ENCODE measurements at regions not wholly inside any gene's neighbourhood (a gene's known extent, or its start where the extent isn't known, plus 50 kb on each side); places are given as distances from the start of the nearest gene placed in this dataset.

DNA sequence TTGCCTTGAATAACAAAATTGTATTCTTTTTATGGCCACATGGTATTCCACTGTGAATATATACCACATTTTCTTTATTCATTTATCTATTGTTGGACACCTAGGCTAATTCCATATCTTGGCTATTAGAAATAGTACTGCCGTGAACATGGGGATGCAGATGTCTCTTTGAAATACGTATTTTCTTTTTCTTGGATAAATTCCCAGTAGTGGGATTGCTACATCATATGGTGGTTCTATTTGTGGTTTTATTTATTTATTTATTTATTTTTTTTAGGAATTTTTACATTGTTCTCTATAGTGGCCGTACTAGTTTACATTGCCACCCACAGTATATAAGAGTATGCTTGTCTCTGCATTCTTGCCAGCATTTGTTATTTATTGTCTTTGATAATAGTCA is 679.8 kb upstream of the NRXN1 start:
- TF ChIP-seq, protein P1, sequence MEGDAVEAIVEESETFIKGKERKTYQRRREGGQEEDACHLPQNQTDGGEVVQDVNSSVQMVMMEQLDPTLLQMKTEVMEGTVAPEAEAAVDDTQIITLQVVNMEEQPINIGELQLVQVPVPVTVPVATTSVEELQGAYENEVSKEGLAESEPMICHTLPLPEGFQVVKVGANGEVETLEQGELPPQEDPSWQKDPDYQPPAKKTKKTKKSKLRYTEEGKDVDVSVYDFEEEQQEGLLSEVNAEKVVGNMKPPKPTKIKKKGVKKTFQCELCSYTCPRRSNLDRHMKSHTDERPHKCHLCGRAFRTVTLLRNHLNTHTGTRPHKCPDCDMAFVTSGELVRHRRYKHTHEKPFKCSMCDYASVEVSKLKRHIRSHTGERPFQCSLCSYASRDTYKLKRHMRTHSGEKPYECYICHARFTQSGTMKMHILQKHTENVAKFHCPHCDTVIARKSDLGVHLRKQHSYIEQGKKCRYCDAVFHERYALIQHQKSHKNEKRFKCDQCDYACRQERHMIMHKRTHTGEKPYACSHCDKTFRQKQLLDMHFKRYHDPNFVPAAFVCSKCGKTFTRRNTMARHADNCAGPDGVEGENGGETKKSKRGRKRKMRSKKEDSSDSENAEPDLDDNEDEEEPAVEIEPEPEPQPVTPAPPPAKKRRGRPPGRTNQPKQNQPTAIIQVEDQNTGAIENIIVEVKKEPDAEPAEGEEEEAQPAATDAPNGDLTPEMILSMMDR (IDR thresholded peaks at IDR 0.05): no peak
- TF ChIP-seq POLR2A (IDR thresholded peaks at IDR 0.05) (no peak), EP300 (IDR thresholded peaks at IDR 0.05) (no peak)
